GM21526 (cell line): ENCODE measurements at regions not wholly inside any gene's neighbourhood (a gene's known extent, or its start where the extent isn't known, plus 50 kb on each side); places are given as distances from the start of the nearest gene placed in this dataset.

ENCODE experiments used
- ATAC-seq: cut with Tn5 transposase; IDR thresholded peaks from one replicate; pipeline ENCODE4 v1.9.1; 2021; ENCODE audit warnings: moderate library complexity; ENCODE audit not compliant: unreplicated experiment, low FRiP score

DNA sequence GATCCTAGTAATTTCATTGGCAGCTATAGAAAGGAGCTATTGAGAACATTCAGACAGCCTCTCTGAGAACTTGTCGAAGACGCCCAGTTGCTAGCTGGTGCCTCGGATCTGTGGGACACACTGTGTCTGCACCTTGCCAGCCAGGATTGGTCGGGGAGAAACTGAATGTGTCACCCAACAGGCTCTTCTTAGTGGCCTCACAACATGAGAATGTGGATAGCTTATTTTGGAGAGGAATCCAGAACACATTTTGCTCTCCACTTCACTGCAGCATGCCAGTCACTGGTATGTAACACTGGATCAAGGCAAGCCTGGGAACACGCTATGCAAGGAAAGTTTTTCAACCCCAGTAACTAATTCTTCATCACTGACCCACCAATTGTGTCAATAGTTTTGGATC is 89.5 kb upstream of the TRPC3 start:
- no peak for ATAC-seq

- no peak for ATAC-seq
These were observed 87.0 kb upstream of the TRPC3 start for GRCh38 chr4:122038896-122039295.

- no peak for ATAC-seq
These were observed 82.8 kb upstream of the TRPC3 start for GRCh38 chr4:122034619-122035018.

DNA sequence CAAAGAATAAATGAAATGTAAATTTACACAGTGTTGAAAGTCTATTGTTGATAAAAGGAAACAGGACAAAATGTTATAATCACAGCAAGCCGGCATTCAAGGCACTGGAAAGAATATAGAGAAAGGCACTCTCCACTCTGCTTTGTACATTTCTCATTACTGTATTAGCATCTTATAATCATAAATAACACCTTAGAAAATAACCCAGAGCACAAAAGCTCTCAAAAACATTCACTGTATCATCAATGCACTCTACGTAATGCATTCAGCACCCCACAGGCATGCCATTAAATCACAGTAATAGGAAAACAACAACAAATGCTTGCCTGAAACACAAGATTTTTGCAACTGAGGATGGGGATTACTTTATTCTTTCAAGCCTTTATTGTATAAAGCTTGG is 75.3 kb upstream of the TRPC3 start:
- ATAC-seq: no peak

DNA sequence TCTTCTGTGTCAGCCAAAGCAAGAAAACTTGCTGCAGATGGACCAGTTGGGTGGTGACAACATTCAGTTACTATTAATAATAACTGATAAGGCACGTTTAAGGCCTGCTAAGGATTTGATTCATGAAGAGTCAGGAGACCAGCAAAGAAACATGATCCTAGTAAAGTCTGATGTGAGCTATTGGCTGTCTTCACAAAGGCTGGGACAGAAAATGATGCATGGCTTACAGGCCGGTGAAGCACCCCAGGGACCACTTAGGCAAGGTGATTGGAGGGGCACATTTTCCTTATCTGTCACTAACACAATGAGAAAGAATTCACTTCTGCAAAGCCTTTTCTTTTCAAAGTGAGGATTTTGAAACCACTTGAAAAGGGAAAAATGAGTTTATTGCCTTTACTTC is 65.4 kb upstream of the TRPC3 start:
- no peak for ATAC-seq

- no peak for ATAC-seq
These were observed 63.3 kb upstream of the TRPC3 start for GRCh38 chr4:122015203-122015602.

DNA sequence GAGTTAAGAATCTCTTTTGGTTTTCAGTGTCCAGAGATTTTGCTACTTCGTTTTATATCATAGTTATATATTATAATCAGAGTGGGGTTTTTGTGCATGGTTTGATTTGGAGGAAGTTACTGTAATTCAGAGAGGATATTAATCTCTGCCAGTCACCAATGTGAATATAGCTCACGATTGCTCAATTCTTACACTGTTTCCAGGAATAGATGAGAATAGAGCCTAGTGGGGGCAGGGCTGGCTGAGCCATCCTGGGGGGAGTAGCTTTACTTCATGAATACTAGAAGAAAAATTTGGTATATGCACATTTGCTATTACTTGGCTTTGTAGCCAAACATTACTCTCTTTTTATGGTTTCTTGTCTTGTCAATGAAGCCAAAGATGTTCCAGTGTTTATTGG is 60.9 kb upstream of the TRPC3 start:
- no peak for ATAC-seq

GRCh38 chr4:122010610-122011009 is 58.8 kb upstream of the TRPC3 start:
- no peak for ATAC-seq

- ATAC-seq: no peak
These were observed 57.7 kb upstream of the TRPC3 start for GRCh38 chr4:122009524-122009923.

- no peak for ATAC-seq
These were observed 55.2 kb upstream of the TRPC3 start for GRCh38 chr4:122007016-122007415.

GRCh38 chr4:122005064-122005755 is 53.4 kb upstream of the TRPC3 start:
- ATAC-seq: no peak

- peak; percentile 87 for ATAC-seq
These were observed 51.5 kb upstream of the TRPC3 start for GRCh38 chr4:122003335-122003734.
